HG03175 (cell line): ENCODE measurements at regions not wholly inside any gene's neighbourhood (a gene's known extent, or its start where the extent isn't known, plus 50 kb on each side); places are given as distances from the start of the nearest gene placed in this dataset.
A peak's percentile ranks its signal among the peaks of the same experiment; 100 is the strongest.
"Not testable (repeated sequence)": the region's sequence is repeated elsewhere in the genome, so short reads cannot be mapped to it uniquely, and the experiment has no call there.

ENCODE experiments used
- ATAC-seq: cut with Tn5 transposase; IDR thresholded peaks from one replicate; pipeline ENCODE4 v1.9.1; 2021; ENCODE audit warnings: mild to moderate bottlenecking, moderate library complexity; ENCODE audit not compliant: unreplicated experiment

GRCh38 chr14:59037620-59038019 is 150.8 kb upstream of the DAAM1 start:
- ATAC-seq, result no peak

- no peak for ATAC-seq
Observed at GRCh38 chr14:59038746-59039145, 149.7 kb upstream of the DAAM1 start.

GRCh38 chr14:59041308-59041707 is 147.2 kb upstream of the DAAM1 start:
- ATAC-seq, result no peak

GRCh38 chr14:59044707-59045106 is 143.8 kb upstream of the DAAM1 start:
- no peak for ATAC-seq

GRCh38 chr14:59046746-59047145 is 141.7 kb upstream of the DAAM1 start:
- ATAC-seq, result no peak

- ATAC-seq, result no peak
Observed at GRCh38 chr14:59055006-59055405, 133.5 kb upstream of the DAAM1 start.

GRCh38 chr14:59055439-59056045 is 132.9 kb upstream of the DAAM1 start:
- ATAC-seq, result peak; percentile 85

- ATAC-seq, result no peak
Observed at GRCh38 chr14:59057551-59057950, 130.9 kb upstream of the DAAM1 start.

GRCh38 chr14:59058776-59059175 is 129.7 kb upstream of the DAAM1 start:
- ATAC-seq, result not testable (repeated sequence)

- ATAC-seq, result no peak
Observed at GRCh38 chr14:59060841-59061240, 127.6 kb upstream of the DAAM1 start.

GRCh38 chr14:59061292-59061691 is 127.2 kb upstream of the DAAM1 start:
- ATAC-seq, result no peak

- ATAC-seq, result no peak
Observed at GRCh38 chr14:59063259-59063658, 125.2 kb upstream of the DAAM1 start.

- ATAC-seq, result peak; percentile 51
Observed at GRCh38 chr14:59067127-59067894, 121.2 kb upstream of the DAAM1 start.

GRCh38 chr14:59069163-59069854 is 119.2 kb upstream of the DAAM1 start:
- ATAC-seq, result no peak

- no peak for ATAC-seq
Observed at GRCh38 chr14:59075506-59075905, 113.0 kb upstream of the DAAM1 start.

- no peak for ATAC-seq
Observed at GRCh38 chr14:59081720-59082119, 106.7 kb upstream of the DAAM1 start.

GRCh38 chr14:59085207-59085739 is 103.2 kb upstream of the DAAM1 start:
- no peak for ATAC-seq

GRCh38 chr14:59086241-59086882 is 102.1 kb upstream of the DAAM1 start:
- ATAC-seq, result no peak

- ATAC-seq, result no peak
Observed at GRCh38 chr14:59087240-59087639, 101.2 kb upstream of the DAAM1 start.

GRCh38 chr14:59087711-59088110 is 100.8 kb upstream of the DAAM1 start:
- no peak for ATAC-seq

GRCh38 chr14:59090572-59090971 is 97.9 kb upstream of the DAAM1 start:
- no peak for ATAC-seq
